Fibroblast of lung (primary cell): ENCODE measurements at regions not wholly inside any gene's neighbourhood (a gene's known extent, or its start where the extent isn't known, plus 50 kb on each side); places are given as distances from the start of the nearest gene placed in this dataset.
"Not testable (repeated sequence)": the region's sequence is repeated elsewhere in the genome, so short reads cannot be mapped to it uniquely, and the experiment has no call there.

ENCODE experiments used
- EZH2 ChIP-seq: IDR thresholded peaks from 2 replicates; pipeline ENCODE4 v1.5.1; 2012; ENCODE audit warnings: low read length, control low read depth, mild to moderate bottlenecking; ENCODE audit errors: missing control alignments
- TF ChIP-seq, protein P1 (sequence below), 2 donors: IDR thresholded peaks in 1 of 2; conservative IDR thresholded peaks in 1 of 2; 1 replicate in 1 of 2; 2 replicates in 1 of 2; pipeline ENCODE4 v1.5.1; 2011 to 2012; ENCODE audit warnings: low read length in 2 of 2, control low read depth in 1 of 2, inconsistent platforms in 1 of 2, low read depth in 1 of 2, mild to moderate bottlenecking in 1 of 2

DNA sequence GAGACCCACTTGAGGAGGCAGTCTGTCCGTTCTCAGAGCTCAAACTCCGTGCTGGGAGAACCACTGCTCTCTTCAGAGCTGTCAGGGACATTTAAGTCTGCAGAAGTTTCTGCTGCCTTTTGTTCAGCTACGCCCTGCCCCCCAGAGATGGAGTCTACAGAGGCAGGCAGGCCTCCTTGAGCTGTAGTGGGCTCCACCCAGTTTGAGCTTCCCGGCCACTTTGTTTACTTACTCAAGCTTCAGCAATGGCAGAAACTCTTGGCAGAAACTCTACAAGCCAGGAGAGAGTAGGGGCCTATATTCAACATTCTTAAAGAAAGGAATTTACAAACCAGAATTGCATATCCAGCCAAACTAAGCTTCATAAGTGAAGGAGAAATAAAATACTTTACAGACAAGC, 125.2 kb upstream of the RGS6 start:
- TF ChIP-seq, protein P1, sequence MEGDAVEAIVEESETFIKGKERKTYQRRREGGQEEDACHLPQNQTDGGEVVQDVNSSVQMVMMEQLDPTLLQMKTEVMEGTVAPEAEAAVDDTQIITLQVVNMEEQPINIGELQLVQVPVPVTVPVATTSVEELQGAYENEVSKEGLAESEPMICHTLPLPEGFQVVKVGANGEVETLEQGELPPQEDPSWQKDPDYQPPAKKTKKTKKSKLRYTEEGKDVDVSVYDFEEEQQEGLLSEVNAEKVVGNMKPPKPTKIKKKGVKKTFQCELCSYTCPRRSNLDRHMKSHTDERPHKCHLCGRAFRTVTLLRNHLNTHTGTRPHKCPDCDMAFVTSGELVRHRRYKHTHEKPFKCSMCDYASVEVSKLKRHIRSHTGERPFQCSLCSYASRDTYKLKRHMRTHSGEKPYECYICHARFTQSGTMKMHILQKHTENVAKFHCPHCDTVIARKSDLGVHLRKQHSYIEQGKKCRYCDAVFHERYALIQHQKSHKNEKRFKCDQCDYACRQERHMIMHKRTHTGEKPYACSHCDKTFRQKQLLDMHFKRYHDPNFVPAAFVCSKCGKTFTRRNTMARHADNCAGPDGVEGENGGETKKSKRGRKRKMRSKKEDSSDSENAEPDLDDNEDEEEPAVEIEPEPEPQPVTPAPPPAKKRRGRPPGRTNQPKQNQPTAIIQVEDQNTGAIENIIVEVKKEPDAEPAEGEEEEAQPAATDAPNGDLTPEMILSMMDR (conservative IDR thresholded peaks at IDR 0.05 in 1 of 2, IDR thresholded peaks at IDR 0.05 in 1 of 2; ENCODE audit: low read depth in 1 of 2, low read length in 2 of 2), result not testable (repeated sequence)
- TF ChIP-seq EZH2, result not testable (repeated sequence)
